GM12872 (cell line): ENCODE measurements at regions not wholly inside any gene's neighbourhood (a gene's known extent, or its start where the extent isn't known, plus 50 kb on each side); places are given as distances from the start of the nearest gene placed in this dataset.

Experiments used
- CTCF ChIP-seq: IDR thresholded peaks from 3 replicates; pipeline ENCODE4 v1.5.1; 2011; ENCODE audit warnings: low read depth, mild to moderate bottlenecking, low read length, moderate library complexity; ENCODE audit not compliant: insufficient read depth

GRCh38 chr6:154578004-154578559, 67.6 kb upstream of the CNKSR3 start:
- TF ChIP-seq CTCF, result no peak

- no peak for TF ChIP-seq CTCF
Measured at GRCh38 chr6:154579046-154579445, 68.6 kb upstream of the CNKSR3 start.

- TF ChIP-seq CTCF, result no peak
Measured at GRCh38 chr6:154579485-154579884, 69.0 kb upstream of the CNKSR3 start.

GRCh38 chr6:154580397-154581135, 70.1 kb upstream of the CNKSR3 start:
- no peak for TF ChIP-seq CTCF

- no peak for TF ChIP-seq CTCF
Measured at GRCh38 chr6:154582696-154583095, 72.2 kb upstream of the CNKSR3 start.

GRCh38 chr6:154583546-154584188, 73.2 kb upstream of the CNKSR3 start:
- TF ChIP-seq CTCF, result no peak

GRCh38 chr6:154590756-154591155, 80.3 kb upstream of the CNKSR3 start:
- no peak for TF ChIP-seq CTCF
